HFF-Myc (cell line): ENCODE measurements at regions not wholly inside any gene's neighbourhood (a gene's known extent, or its start where the extent isn't known, plus 50 kb on each side); places are given as distances from the start of the nearest gene placed in this dataset.

ENCODE experiments used
- DNase-seq: peaks from one replicate; pipeline ENCODE4 v3.0.0-alpha.2; 2011; ENCODE audit warnings: low read depth; ENCODE audit errors: extremely low read depth
- H3K4me3 ChIP-seq: replicated peaks from 2 replicates; pipeline ENCODE4 v1.5.1; 2011; ENCODE audit warnings: low read depth, mild to moderate bottlenecking, control low read depth, low read length
- CTCF ChIP-seq: IDR thresholded peaks from 2 replicates; pipeline ENCODE4 v1.5.1; 2012; ENCODE audit warnings: mild to moderate bottlenecking, low read depth, low read length, control low read depth; ENCODE audit errors: missing control alignments

GRCh38 chr9:4435197-4435596, 55.1 kb upstream of the SLC1A1 start:
- DNase-seq: peak; percentile 7
- TF ChIP-seq CTCF: no peak
- H3K4me3 ChIP-seq: no peak overlapping the region

- no peak for DNase-seq
- H3K4me3 ChIP-seq: no peak overlapping the region
- TF ChIP-seq CTCF: no peak
These were observed 56.9 kb upstream of the SLC1A1 start for GRCh38 chr9:4433379-4433778.

GRCh38 chr9:4430432-4431261, 59.6 kb upstream of the SLC1A1 start:
- no peak for TF ChIP-seq CTCF
- no peak for DNase-seq
- no peak overlapping the region for H3K4me3 ChIP-seq

- TF ChIP-seq CTCF: no peak
- DNase-seq: no peak
- no peak overlapping the region for H3K4me3 ChIP-seq
These were observed 64.8 kb upstream of the SLC1A1 start for GRCh38 chr9:4425319-4426045.

DNA sequence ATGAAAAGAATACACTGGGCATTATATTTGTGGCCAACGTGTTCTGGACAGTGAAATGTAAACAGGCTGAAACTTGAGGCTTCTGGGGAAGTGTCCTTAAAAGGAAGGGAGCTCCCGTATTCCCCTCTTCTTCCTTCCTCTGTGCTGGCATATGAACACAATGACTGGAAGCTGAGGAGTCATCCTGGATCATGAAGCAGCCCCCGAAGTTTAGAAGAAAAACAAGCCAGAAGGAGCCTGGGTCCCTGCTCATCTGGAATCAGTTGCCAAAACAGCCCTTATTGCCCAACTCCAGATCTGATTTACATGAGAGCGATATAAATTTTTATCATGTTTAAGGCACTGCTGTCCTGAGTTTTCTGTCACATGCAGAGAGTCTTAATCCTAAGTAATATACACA, 65.4 kb upstream of the SLC1A1 start:
- no peak for TF ChIP-seq CTCF
- no peak overlapping the region for H3K4me3 ChIP-seq
- DNase-seq: no peak

GRCh38 chr9:4424038-4424437, 66.2 kb upstream of the SLC1A1 start:
- TF ChIP-seq CTCF: no peak
- DNase-seq: no peak
- H3K4me3 ChIP-seq: no peak overlapping the region

DNA sequence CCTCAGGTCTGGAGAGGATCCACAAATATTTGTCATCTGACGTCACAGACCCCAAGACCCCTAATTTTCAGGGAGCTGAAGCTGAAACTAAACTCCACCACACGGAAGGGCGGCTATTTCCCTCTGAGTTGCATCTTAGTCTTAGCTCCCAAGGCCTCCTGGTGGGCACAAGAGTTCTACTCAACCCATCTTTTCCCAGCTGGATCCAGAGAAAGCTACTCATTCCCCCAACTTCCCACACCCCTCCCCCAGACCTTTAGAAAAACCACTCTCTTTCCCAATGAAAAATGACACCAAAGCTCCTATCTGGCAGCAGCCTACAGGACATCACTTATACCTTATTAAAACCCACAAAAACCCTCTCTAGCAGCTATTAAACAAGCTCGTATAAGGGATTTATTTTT, 67.1 kb upstream of the SLC1A1 start:
- H3K4me3 ChIP-seq: no peak overlapping the region
- TF ChIP-seq CTCF: peak; percentile 3
- DNase-seq: no peak
